ENCODE measurements at regions not wholly inside any gene's neighbourhood (a gene's known extent, or its start where the extent isn't known, plus 50 kb on each side); places are given as distances from the start of the nearest gene placed in this dataset.
A peak's percentile ranks its signal among the peaks of the same experiment; 100 is the strongest.

GRCh38 chr10:7480742-7481367 is 70.0 kb upstream of the SFMBT2 start:
- FAIRE-seq (no peak), DNase-seq (no peak), ATAC-seq (peak in 3 of 4 donors; percentile 43 to 58 (median 43))
- Histone ChIP-seq H3K4me1 (no peaks in the 10 kb centered on the region), H3K4me3 (no peak overlapping the region), H3K27me3 (no peaks in the 10 kb centered on the region), H3K36me3 (no peaks in the 10 kb centered on the region), H3K27ac (no peak overlapping the region), H3K9me3 (no peaks in the 10 kb centered on the region)
- TF ChIP-seq, protein P1, sequence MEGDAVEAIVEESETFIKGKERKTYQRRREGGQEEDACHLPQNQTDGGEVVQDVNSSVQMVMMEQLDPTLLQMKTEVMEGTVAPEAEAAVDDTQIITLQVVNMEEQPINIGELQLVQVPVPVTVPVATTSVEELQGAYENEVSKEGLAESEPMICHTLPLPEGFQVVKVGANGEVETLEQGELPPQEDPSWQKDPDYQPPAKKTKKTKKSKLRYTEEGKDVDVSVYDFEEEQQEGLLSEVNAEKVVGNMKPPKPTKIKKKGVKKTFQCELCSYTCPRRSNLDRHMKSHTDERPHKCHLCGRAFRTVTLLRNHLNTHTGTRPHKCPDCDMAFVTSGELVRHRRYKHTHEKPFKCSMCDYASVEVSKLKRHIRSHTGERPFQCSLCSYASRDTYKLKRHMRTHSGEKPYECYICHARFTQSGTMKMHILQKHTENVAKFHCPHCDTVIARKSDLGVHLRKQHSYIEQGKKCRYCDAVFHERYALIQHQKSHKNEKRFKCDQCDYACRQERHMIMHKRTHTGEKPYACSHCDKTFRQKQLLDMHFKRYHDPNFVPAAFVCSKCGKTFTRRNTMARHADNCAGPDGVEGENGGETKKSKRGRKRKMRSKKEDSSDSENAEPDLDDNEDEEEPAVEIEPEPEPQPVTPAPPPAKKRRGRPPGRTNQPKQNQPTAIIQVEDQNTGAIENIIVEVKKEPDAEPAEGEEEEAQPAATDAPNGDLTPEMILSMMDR (IDR thresholded peaks at IDR 0.05): no peak
- 43 to 57% methylated on average over 8 of the region's 8 CpGs for WGBS, 2 donors
- intact Hi-C loops (cut with DNase I): no loop called here

GRCh38 chr10:7479861-7480598 is 69.2 kb upstream of the SFMBT2 start:
- no peak for FAIRE-seq

GRCh38 chr10:7478727-7479457 is 68.1 kb upstream of the SFMBT2 start:
- Histone ChIP-seq H3K4me3 (no peak overlapping the region), H3K9me3 (no peaks in the 10 kb centered on the region), H3K27me3 (no peaks in the 10 kb centered on the region), H3K36me3 (no peaks in the 10 kb centered on the region), H3K4me1 (peaks cover 0 to 3% (median 0%) of the 10 kb centered on the region in 3 donors), H3K27ac (no peak overlapping the region)
- no peak for FAIRE-seq
- intact Hi-C loops (cut with DNase I): no loop called here
- no peak for ATAC-seq
- WGBS, 2 donors: 57 to 62% methylated on average over 4 of the region's 4 CpGs
- DNase-seq: no peak
- TF ChIP-seq, protein P1 (IDR thresholded peaks at IDR 0.05): no peak

More at GRCh38 chr10:7479861-7480598, 69.2 kb upstream of the SFMBT2 start:
- DNase-seq (no peak), ATAC-seq (no peak)
- H3K9me3 ChIP-seq: no peaks in the 10 kb centered on the region
- intact Hi-C loops (cut with DNase I): no loop called here
- TF ChIP-seq, protein P1 (IDR thresholded peaks at IDR 0.05): no peak
- no peak overlapping the region for H3K27ac ChIP-seq
- peaks cover 0 to 3% (median 0%) of the 10 kb centered on the region in 3 donors for H3K4me1 ChIP-seq
- H3K4me3 ChIP-seq: no peak overlapping the region
- no peaks in the 10 kb centered on the region for H3K36me3 ChIP-seq
- 64 to 74% methylated on average over 13 of the region's 13 CpGs for WGBS, 2 donors
- H3K27me3 ChIP-seq: no peaks in the 10 kb centered on the region

GRCh38 chr10:7477538-7478334 is 66.9 kb upstream of the SFMBT2 start:
- no peak overlapping the region for H3K4me3 ChIP-seq
- FAIRE-seq (no peak), DNase-seq (no peak), ATAC-seq (no peak)
- H3K27ac ChIP-seq: no peak overlapping the region
- TF ChIP-seq, protein P1 (IDR thresholded peaks at IDR 0.05): no peak
- peaks cover 0 to 7% (median 0%) of the 10 kb centered on the region in 4 donors for H3K27me3 ChIP-seq
- H3K4me1 ChIP-seq: peaks cover 0 to 3% (median 0%) of the 10 kb centered on the region in 3 donors
- 80 to 84% methylated on average over 10 of the region's 10 CpGs for WGBS, 2 donors
- H3K9me3 ChIP-seq: no peaks in the 10 kb centered on the region
- intact Hi-C loops (cut with DNase I): no loop called here
- no peaks in the 10 kb centered on the region for H3K36me3 ChIP-seq
